Coronary artery (tissue), 2 donors: ENCODE measurements at regions not wholly inside any gene's neighbourhood (a gene's known extent, or its start where the extent isn't known, plus 50 kb on each side); places are given as distances from the start of the nearest gene placed in this dataset.
"Not testable (repeated sequence)": the region's sequence is repeated elsewhere in the genome, so short reads cannot be mapped to it uniquely, and the experiment has no call there.

ENCODE experiments used
- DNase-seq: peaks from one replicate; pipeline ENCODE4 v3.0.0-alpha.2; 2017; ENCODE audit warnings: low spot score
- H3K27ac ChIP-seq, 2 donors: fragments of 200-600 bp; sonication (generic); one replicate each; pipeline ENCODE4 v1.5.1; 2016 to 2019
- H3K4me3 ChIP-seq: fragments of 200-600 bp; sonication (generic); 2 replicates; pipeline ENCODE4 v1.5.1; 2016; ENCODE audit warnings: mild to moderate bottlenecking, moderate library complexity
- TF ChIP-seq, protein P1 (sequence below): fragments of 200-600 bp; sonication (generic); IDR thresholded peaks from one replicate; pipeline ENCODE4 v1.5.1; 2019; ENCODE audit warnings: antibody characterized with exemption

DNA sequence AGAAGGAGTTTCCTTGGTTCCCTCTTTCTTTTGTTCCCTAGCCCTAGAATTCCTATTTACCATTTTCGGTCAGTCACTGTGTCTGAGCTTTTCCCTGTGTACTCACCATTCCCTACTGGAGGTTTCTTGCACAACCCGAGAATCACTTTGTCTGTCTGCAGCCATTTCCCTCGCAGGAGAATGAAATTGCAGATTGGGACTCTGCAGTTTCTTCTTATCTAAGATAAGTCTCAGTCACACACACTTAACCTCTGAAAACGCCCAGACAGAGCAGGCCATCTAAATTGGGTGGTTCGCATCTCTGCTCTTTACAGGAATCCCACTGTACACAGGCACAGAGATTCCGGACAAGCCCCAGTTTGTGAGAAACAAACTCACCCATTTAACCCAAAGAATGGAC is 58.6 kb upstream of the CNTNAP2 start:
- TF ChIP-seq, protein P1, sequence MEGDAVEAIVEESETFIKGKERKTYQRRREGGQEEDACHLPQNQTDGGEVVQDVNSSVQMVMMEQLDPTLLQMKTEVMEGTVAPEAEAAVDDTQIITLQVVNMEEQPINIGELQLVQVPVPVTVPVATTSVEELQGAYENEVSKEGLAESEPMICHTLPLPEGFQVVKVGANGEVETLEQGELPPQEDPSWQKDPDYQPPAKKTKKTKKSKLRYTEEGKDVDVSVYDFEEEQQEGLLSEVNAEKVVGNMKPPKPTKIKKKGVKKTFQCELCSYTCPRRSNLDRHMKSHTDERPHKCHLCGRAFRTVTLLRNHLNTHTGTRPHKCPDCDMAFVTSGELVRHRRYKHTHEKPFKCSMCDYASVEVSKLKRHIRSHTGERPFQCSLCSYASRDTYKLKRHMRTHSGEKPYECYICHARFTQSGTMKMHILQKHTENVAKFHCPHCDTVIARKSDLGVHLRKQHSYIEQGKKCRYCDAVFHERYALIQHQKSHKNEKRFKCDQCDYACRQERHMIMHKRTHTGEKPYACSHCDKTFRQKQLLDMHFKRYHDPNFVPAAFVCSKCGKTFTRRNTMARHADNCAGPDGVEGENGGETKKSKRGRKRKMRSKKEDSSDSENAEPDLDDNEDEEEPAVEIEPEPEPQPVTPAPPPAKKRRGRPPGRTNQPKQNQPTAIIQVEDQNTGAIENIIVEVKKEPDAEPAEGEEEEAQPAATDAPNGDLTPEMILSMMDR = no peak
- Histone ChIP-seq H3K4me3 (no peak overlapping the region), H3K27ac (no peak overlapping the region)
- DNase-seq = no peak

DNA sequence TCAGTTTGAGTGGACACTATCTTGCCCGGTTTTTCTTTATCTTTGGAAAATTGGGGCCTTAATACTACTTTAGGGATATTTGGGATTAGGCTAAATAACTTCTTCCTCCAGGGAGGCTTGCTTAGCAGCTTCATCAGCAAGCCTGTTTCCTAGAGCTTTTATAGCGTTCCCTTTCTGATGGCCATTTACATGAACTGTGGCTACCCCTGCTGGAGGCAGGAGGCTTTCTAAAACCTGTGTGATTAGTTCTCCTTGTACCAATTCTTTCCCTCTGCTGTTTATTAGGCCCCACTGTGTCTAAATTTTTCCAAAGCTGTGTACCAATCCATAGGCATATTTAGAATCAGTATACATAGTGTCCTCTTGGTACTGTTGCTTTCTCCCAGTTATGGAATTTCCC is 61.7 kb upstream of the CNTNAP2 start:
- TF ChIP-seq, protein P1 = no peak
- DNase-seq = no peak
- no peak overlapping the region for H3K27ac ChIP-seq
- no peak overlapping the region for H3K4me3 ChIP-seq

DNA sequence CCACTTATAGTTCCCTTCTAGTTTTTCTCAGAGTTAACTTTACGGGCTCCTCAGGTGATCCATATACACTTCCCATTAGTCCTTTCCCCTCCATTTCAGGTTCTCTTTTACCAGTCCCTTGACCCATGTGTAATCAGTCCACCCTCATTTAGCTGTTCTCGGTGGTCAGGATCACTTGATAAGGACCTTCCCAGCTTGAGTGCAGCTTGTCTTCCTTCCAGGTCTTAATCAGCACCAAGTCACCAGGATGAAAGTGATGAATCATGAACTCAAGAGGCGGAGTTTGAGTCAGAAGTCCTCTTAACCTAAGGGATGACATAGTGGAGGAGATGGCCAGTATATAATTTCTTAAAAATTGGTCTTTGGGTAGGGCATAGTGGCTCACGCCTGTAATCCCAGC is 63.1 kb upstream of the CNTNAP2 start:
- TF ChIP-seq, protein P1 = no peak
- no peak overlapping the region for H3K4me3 ChIP-seq
- H3K27ac ChIP-seq = no peak overlapping the region
- no peak for DNase-seq

- not testable (repeated sequence) for H3K27ac ChIP-seq, H3K4me3 ChIP-seq, DNase-seq
Measured at GRCh38 chr7:146043310-146043709, 73.3 kb upstream of the CNTNAP2 start.

DNA sequence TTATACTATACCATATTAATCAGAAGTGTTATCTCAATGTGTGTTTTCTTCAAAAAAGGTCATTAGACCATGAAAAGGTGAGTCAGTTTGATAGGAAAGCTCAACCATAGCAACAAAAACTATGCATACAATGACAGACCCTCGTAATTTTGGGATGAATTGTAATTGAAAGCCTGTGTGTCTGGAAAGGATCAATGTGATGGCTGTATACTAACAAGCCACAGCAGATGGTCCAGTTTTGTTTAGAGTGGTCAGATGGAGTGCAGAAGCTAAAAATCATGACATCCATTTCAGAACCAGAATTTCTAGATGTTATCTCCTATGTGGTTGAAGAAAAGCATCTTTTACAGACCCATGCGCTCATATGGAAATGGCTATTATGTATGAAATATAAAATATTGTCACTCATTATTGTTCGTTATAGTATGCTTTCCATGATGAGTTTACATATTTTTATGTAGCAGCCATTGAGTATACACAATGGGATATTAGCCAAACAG is 88.3 kb upstream of the CNTNAP2 start:
- no peak for DNase-seq
- no peak overlapping the region for H3K4me3 ChIP-seq
- TF ChIP-seq, protein P1 = no peak
- no peak overlapping the region for H3K27ac ChIP-seq

DNA sequence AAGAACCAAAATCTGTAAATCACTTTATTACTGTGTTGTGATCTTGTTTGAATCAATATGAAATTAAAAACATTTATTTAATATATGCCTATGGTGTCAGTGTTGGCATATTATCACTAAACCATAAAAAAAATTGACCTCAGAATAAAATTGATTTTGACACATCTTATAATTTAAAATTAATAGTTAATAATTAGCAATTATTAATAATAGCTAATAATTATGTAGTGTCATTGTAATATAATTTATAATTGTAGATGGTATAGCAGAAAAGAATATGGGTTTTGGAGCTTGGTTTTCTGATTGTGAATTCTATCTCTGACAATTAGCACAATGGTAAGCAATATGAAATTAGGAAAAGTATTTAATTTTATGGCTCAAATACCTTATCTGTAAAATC is 89.4 kb upstream of the CNTNAP2 start:
- H3K27ac ChIP-seq = no peak overlapping the region
- no peak overlapping the region for H3K4me3 ChIP-seq
- DNase-seq = no peak
- TF ChIP-seq, protein P1 = no peak

GRCh38 chr7:146022776-146023175 is 93.8 kb upstream of the CNTNAP2 start:
- no peak for DNase-seq
- TF ChIP-seq, protein P1 = no peak
- H3K4me3 ChIP-seq = no peak overlapping the region

GRCh38 chr7:146019041-146020004 is 97.3 kb upstream of the CNTNAP2 start:
- not testable (repeated sequence) for DNase-seq, H3K27ac ChIP-seq, H3K4me3 ChIP-seq

More at GRCh38 chr7:146022776-146023175, 93.8 kb upstream of the CNTNAP2 start:
- no peak overlapping the region for H3K27ac ChIP-seq

- DNase-seq, H3K4me3 ChIP-seq, H3K27ac ChIP-seq: not testable (repeated sequence)
Measured at GRCh38 chr7:146017366-146017765, 99.2 kb upstream of the CNTNAP2 start.

- not testable (repeated sequence) for DNase-seq, H3K4me3 ChIP-seq, H3K27ac ChIP-seq
Measured at GRCh38 chr7:146014154-146014553, 102.4 kb upstream of the CNTNAP2 start.
